Subcutaneous abdominal adipose tissue (tissue), 5 donors: ENCODE measurements at regions not wholly inside any gene's neighbourhood (a gene's known extent, or its start where the extent isn't known, plus 50 kb on each side); places are given as distances from the start of the nearest gene placed in this dataset.
A peak's percentile ranks its signal among the peaks of the same experiment; 100 is the strongest.

Experiments used
- H3K27ac ChIP-seq: one replicate; pipeline ENCODE4 v1.7.0; 2013; ENCODE audit warnings: low read depth, mild to moderate bottlenecking, inconsistent platforms, low read length, moderate library complexity
- H3K27me3 ChIP-seq, 5 donors: one replicate each; pipeline ENCODE4 v1.7.0; 2013; ENCODE audit warnings: low read length in 5 of 5, inconsistent platforms in 1 of 5; ENCODE audit not compliant: control insufficient read depth in 5 of 5, insufficient read depth in 4 of 5
- H3K36me3 ChIP-seq, 5 donors: one replicate each; pipeline ENCODE4 v1.7.0; 2013; ENCODE audit warnings: low read length in 5 of 5; ENCODE audit not compliant: control insufficient read depth in 5 of 5, insufficient read depth in 5 of 5
- H3K4me1 ChIP-seq, 5 donors: one replicate each; pipeline ENCODE4 v1.7.0; 2013; ENCODE audit warnings: low read length in 5 of 5, mild to moderate bottlenecking in 3 of 5, moderate library complexity in 1 of 5; ENCODE audit not compliant: control insufficient read depth in 5 of 5, insufficient read depth in 5 of 5
- H3K4me3 ChIP-seq, 5 donors: one replicate each; pipeline ENCODE4 v1.7.0; 2013; ENCODE audit warnings: low read length in 5 of 5, low read depth in 1 of 5
- H3K9ac ChIP-seq, 5 donors: one replicate each; pipeline ENCODE4 v1.7.0; 2013; ENCODE audit warnings: low read length in 5 of 5, mild to moderate bottlenecking in 4 of 5, moderate library complexity in 3 of 5
- H3K9me3 ChIP-seq, 5 donors: one replicate each; pipeline ENCODE4 v1.7.0; 2013; ENCODE audit warnings: low read length in 5 of 5; ENCODE audit not compliant: control insufficient read depth in 5 of 5
- donor health status: healthy.
- donor health status: healthy.
- donor health status: healthy.
- donor health status: healthy.
- donor health status: healthy.

DNA sequence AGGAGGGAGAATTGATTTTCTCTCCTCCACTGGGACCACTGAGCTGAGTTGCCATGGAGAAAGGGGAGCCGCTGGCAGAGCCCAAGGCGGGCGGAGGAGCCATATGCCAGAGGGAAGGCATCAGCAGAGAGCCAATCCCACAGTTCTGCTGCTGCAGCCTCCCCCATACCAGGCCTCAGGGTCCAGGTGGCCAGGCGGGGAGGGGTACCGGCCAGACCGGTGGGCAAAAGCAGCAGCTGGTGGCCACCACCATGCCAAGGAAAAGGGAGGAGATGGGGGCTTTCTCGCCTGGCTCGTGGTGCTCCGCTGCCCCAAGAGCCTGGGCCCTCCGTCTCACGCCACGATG lies 72.8 kb downstream of the PITPNM2 start:
- H3K4me1 ChIP-seq: peaks cover 9 to 39% (median 27%) of the 10 kb centered on the region in 5 donors
- no peaks in the 10 kb centered on the region for H3K27me3 ChIP-seq
- no peak overlapping the region for H3K4me3 ChIP-seq
- no peaks in the 10 kb centered on the region for H3K9me3 ChIP-seq
- no peak overlapping the region for H3K27ac ChIP-seq
- no peak overlapping the region for H3K9ac ChIP-seq
- H3K36me3 ChIP-seq: peaks cover 0 to 3% (median 0%) of the 10 kb centered on the region in 5 donors

DNA sequence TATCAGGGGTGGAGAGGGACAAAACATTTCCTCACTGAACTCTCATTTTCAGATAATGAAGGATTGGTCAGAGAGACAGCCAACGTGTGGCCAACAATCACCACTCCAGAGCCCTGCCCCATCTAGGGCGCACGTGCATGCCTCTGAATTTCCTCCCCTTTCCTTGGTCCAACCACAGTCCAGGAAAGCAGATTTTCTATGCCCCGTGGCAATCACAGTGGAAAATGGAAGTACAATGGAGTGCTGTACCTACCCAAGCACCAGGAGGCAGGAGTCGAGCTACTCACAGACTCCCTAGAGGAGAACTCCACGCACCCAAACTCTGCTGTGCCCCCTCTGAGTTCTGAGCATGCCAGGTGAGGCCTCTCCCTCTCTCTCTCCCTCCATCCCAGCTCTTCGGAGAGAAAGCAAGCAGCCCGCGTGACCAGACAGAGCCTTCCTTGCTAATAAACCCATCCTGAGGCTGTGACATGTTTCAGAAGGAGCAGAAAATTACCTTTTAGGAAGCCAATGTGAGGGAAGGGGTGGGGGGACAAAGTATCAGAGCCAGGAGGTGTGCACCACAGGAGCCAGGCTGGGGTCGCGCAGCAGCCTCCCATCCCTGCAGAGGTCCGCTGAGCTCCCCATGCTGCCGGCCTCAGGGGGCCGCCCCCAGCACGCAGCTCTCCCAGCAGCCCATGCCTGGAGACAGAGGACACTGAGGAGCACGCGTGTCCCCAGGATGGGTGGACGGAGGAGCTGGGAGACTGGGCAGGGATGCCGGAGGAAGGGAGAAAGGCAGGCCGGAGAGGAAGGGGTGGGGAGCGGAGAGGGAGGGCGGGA lies 73.4 kb downstream of the PITPNM2 start:
- H3K4me1 ChIP-seq: peaks cover 9 to 39% (median 27%) of the 10 kb centered on the region in 5 donors
- H3K9ac ChIP-seq: no peak overlapping the region

DNA sequence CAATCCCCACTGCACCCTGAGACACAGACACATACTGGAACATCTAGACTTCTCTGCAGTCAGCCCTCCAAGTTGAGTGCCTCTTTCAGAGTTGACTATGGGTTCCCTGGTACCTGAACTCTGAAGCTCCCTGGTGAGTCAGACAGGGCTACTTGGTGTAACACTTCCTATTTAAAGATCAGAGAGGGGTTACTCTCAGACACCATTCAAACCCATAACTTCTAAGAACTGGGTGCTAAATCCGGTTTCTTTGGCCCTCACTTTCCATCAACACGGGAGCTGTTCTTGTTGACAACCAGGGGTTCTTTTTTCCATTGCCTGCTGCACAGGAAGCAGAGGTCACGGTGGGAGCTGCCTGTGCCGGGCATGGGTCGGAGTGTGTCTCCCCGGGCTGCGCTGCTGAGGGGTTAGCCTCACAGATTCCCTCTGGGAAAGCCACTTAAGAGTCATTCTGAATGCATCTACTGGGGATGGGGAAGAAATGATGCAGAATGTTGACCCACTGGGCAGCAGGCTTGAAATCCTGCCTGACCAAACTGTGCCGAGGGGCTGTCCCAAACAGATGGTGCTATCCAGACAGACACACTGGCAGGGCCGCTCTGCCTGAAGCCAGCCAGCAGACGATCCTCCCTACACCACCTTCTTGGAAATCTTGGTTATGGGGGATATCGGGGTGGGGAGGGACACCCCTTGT lies 74.1 kb downstream of the PITPNM2 start:
- H3K9me3 ChIP-seq: no peaks in the 10 kb centered on the region
- no peak overlapping the region for H3K4me3 ChIP-seq
- H3K27me3 ChIP-seq: no peaks in the 10 kb centered on the region
- H3K27ac ChIP-seq: no peak overlapping the region
- H3K4me1 ChIP-seq: peaks cover 9 to 39% (median 33%) of the 10 kb centered on the region in 5 donors
- H3K9ac ChIP-seq: no peak overlapping the region
- peaks cover 0 to 3% (median 0%) of the 10 kb centered on the region in 5 donors for H3K36me3 ChIP-seq

More for the DNA sequence above, 73.4 kb downstream of the PITPNM2 start:
- Histone ChIP-seq H3K27ac (no peak overlapping the region), H3K27me3 (no peaks in the 10 kb centered on the region), H3K4me3 (no peak overlapping the region), H3K36me3 (peaks cover 0 to 3% (median 0%) of the 10 kb centered on the region in 5 donors), H3K9me3 (no peaks in the 10 kb centered on the region)

DNA sequence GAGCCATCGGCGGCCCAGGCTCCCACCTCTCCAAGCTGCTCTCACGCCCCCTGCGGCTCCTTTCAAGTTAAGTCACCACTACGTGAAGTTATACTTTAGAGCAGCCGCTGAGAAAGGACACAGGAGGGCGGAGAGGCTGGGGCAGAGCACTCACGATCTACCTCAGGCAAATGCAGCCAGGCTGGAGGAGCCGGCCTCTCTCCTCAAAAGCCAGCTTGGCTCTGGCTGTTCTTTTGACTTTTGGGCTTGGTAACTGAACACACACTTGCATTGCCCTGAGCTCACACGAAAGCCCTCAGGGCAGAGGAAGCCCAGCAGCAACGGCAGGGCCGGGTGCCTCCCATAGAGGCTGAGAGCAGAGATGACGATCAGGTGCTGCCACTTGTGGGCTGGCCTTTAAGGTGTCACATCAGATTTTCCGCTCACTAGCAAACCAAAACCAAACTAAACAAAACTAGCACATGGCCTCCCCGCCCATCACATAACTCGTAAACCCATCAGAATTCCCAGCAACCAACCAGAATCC lies 75.2 kb downstream of the PITPNM2 start:
- Histone ChIP-seq H3K36me3 (no peaks in the 10 kb centered on the region), H3K4me3 (no peak overlapping the region), H3K9me3 (no peaks in the 10 kb centered on the region), H3K27ac (no peak overlapping the region), H3K4me1 (peaks cover 17 to 49% (median 43%) of the 10 kb centered on the region in 5 donors), H3K9ac (peak overlapping the region in 1 of 5 donors; percentile 33), H3K27me3 (no peaks in the 10 kb centered on the region)

DNA sequence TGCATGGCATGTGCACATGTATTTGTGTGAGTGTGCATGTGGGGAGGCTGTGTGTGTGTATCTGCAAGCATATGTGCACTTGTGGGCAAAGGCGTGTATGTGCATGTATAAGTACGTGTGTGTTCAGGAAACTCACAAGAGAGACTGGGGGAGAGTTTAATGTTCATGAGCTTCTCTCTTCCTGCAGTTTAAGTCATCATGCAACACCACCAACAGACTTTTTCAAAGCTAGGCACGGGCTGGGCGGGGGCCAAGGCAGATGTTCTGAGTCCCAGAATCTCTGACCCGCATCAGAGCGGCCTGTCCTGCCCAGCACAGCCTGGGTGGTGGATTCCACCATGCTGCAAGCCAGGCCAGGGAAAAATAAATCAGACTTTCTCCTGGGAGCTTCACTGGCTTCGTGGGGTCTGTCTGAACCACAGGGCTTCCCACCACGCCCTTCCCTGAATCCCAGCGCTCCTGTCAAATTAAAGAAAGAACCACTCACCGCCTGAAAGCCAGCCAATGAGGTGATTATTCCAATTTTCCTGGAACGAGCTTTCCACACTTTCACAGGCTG lies 75.7 kb downstream of the PITPNM2 start:
- Histone ChIP-seq H3K4me1 (peaks cover 18 to 55% (median 49%) of the 10 kb centered on the region in 5 donors), H3K27ac (no peak overlapping the region), H3K9me3 (no peaks in the 10 kb centered on the region), H3K4me3 (no peak overlapping the region), H3K27me3 (no peaks in the 10 kb centered on the region), H3K36me3 (no peaks in the 10 kb centered on the region), H3K9ac (peak overlapping the region in 1 of 5 donors; percentile 33)

DNA sequence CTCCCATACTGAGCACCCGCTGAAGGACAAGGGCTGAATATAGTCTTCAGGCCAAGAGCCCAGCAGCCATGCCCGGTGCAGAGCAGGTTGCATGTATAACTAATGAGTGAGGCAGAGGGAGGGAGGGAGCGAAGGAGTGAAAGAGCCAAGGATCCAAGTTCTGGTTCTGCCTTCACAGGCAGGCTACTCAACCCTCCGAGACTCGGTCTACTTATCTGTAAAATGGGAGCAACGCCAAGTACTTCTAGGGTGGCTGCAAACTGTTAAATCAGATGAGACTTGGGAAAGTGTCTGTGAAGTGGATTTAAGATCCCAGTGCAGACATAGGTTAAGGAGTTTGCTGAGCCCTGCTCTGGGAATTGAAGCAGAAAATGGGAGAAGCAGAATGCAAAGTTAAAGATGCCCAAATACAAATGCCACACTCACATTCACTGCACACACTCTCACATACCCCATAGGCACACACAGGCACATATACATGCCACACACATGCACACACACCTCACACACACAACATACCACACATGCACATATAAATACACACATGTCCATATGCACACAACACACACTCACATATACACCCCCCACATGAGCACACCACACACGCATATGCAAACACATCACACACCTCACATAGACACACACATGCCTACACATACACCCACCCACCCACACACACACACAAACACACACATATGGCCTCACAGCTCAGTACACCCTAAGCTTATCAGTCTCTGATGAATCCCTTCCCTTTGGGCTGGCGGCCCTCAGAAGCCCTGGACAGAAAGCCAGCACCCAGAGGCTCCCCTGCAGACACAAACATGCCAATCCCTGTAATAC lies 76.7 kb downstream of the PITPNM2 start:
- Histone ChIP-seq H3K4me3 (no peak overlapping the region), H3K27me3 (no peaks in the 10 kb centered on the region), H3K9me3 (no peaks in the 10 kb centered on the region), H3K4me1 (peaks cover 18 to 65% (median 58%) of the 10 kb centered on the region in 5 donors), H3K36me3 (no peaks in the 10 kb centered on the region), H3K27ac (no peak overlapping the region), H3K9ac (no peak overlapping the region)

DNA sequence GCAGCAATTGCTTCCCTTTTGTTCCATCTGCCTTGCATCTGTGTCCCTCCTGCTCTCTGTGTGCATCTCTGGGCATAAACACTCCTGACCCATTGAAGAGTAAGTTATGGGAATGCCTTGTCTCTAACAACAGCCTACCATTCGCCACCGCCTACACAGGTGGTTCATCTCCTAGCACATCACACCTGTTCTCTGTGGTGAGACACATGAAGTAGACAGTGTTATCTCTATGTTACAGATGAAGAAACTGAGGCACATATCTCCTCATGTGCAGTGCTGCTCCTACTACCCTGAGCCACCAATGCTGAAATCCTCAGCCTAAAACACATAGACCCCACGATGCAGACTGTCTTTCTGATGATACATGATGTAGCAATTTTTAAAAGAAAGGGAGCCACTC lies 77.6 kb downstream of the PITPNM2 start:
- H3K4me3 ChIP-seq: no peak overlapping the region
- H3K27me3 ChIP-seq: no peaks in the 10 kb centered on the region
- H3K4me1 ChIP-seq: peaks cover 18 to 65% (median 60%) of the 10 kb centered on the region in 5 donors
- H3K36me3 ChIP-seq: no peaks in the 10 kb centered on the region
- H3K9ac ChIP-seq: no peak overlapping the region
- no peaks in the 10 kb centered on the region for H3K9me3 ChIP-seq
- H3K27ac ChIP-seq: no peak overlapping the region

DNA sequence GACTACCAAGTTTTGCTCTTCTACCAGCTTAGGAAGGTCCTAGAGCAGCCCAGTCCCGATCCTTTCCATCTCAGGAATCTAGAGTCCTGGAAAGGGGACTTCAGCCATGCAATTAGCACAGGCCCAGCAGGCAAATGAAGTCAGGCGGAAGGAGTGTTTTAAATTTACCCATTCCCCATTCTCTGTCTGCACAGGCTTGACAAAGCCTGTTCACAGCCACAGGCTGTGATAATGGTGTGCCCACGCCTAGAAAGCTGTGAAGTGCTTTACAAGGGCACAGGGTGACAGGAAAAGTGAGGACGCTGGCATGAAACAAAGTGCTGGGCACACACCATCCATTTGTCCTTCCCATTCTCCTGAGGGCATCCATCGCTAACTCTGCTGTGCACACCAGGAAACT lies 79.0 kb downstream of the PITPNM2 start:
- Histone ChIP-seq H3K36me3 (no peaks in the 10 kb centered on the region), H3K9ac (peak overlapping the region in 1 of 5 donors; percentile 22), H3K4me1 (peaks cover 18 to 55% (median 52%) of the 10 kb centered on the region in 5 donors)

DNA sequence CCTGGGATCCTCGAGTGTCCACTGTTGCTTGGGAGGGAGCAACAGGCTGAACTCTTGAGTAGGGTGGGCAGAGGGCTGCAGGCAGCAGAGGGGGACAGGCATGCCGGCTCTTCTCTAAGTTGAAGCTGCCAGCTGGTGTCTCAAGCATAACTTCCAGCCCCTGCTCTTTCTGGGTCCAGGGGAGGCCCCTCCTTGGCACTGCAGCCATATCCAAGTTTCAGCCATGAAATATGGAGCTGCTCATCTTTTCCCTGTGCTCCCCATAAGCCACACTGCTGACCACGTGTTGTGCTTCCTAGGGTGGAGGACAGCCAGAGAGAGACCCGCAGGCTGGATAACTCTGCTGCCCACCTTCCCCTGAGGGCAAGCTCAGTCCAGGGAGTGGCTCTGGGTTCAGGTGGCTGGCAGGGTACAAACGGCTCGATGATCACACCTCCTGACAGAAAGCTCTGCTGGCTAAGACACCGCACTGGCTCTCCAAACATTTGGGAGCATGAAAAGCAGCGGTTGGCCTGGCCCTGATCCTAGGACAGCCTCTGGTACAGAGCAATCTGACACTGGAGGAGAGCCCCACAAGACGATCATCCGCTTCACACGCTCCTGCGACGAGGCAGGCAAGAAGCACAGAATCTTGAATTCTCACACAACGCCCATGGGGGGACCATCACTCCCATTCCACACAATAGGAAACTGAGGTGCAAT lies 79.6 kb downstream of the PITPNM2 start:
- Histone ChIP-seq H3K4me1 (peaks cover 16 to 57% (median 46%) of the 10 kb centered on the region in 5 donors), H3K4me3 (no peak overlapping the region), H3K27ac (no peak overlapping the region), H3K36me3 (no peaks in the 10 kb centered on the region), H3K27me3 (no peaks in the 10 kb centered on the region), H3K9ac (peak overlapping the region in 1 of 5 donors; percentile 22), H3K9me3 (no peaks in the 10 kb centered on the region)

More for the DNA sequence above, 79.0 kb downstream of the PITPNM2 start:
- no peaks in the 10 kb centered on the region for H3K9me3 ChIP-seq
- H3K27me3 ChIP-seq: no peaks in the 10 kb centered on the region
- no peak overlapping the region for H3K27ac ChIP-seq
- no peak overlapping the region for H3K4me3 ChIP-seq
